ENCODE measurements at regions not wholly inside any gene's neighbourhood (a gene's known extent, or its start where the extent isn't known, plus 50 kb on each side); places are given as distances from the start of the nearest gene placed in this dataset.

GRCh38 chr12:61993734-61994345, 266.4 kb upstream of the USP15 start:
- CTCF ChIA-PET, result interaction anchor here (0.5 to 1.3 kb wide), 6 partner anchors 9 to 1723 kb away, joined by 3 to 5 read pairs (median 4); no protein-coding TSS in a partner anchor
- POLR2A ChIA-PET, result no interaction called here

More at GRCh38 chr12:61993734-61994345, 266.4 kb upstream of the USP15 start:
- H3K4me3 ChIP-seq (ENCODE audit: low read depth, low read length), result no peak overlapping the region
- no peaks in the 10 kb centered on the region for H3K36me3 ChIP-seq (ENCODE audit: control insufficient read depth in 2 of 2, insufficient read depth in 1 of 2, low read length in 2 of 2)
- H3K4me1 ChIP-seq (ENCODE audit: control insufficient read depth, insufficient read depth, low read length), result no peaks in the 10 kb centered on the region
- no peaks in the 10 kb centered on the region for H3K9me3 ChIP-seq (ENCODE audit: control insufficient read depth, insufficient read depth, low read depth, low read length)
- no peak overlapping the region for H3K27ac ChIP-seq (ENCODE audit: extremely low read depth, low read depth, low read length)
- no peak for TF ChIP-seq SP2 (tag by site-specific recombination; IDR thresholded peaks at IDR 0.05)
- peak; percentile 50; the same call in 1 of the 2 replicates for TF ChIP-seq CTCF (tag by site-specific recombination; IDR thresholded peaks at IDR 0.05)
- no peak for TF ChIP-seq ZNF48 (tag by site-specific recombination; IDR thresholded peaks at IDR 0.05)
- TF ChIP-seq HOXC10 (CRISPR knock-in tag; IDR thresholded peaks at IDR 0.05), result no peak
- no peak for TF ChIP-seq SETDB1 (IDR thresholded peaks at IDR 0.05; ENCODE audit: insufficient read length, low read length)
- no peak for TF ChIP-seq ZBTB11 (tag by site-specific recombination; conservative IDR thresholded peaks at IDR 0.05; ENCODE audit: low read depth)
- TF ChIP-seq ZNF704 (tag by site-specific recombination; IDR thresholded peaks at IDR 0.05), result no peak
- TF ChIP-seq ZNF654 (tag by site-specific recombination; IDR thresholded peaks at IDR 0.05; ENCODE audit: low read depth), result peak; percentile 58
- TF ChIP-seq ZNF837 (tag by site-specific recombination; IDR thresholded peaks at IDR 0.05), result no peak
- TF ChIP-seq ZNF624 (tag by site-specific recombination; IDR thresholded peaks at IDR 0.05), result no peak
- TF ChIP-seq ZNF513 (tag by site-specific recombination; IDR thresholded peaks at IDR 0.05), result no peak

All from HEK293 (cell line).